Fibroblast of upper back skin (primary cell): ENCODE measurements at regions not wholly inside any gene's neighbourhood (a gene's known extent, or its start where the extent isn't known, plus 50 kb on each side); places are given as distances from the start of the nearest gene placed in this dataset.

Experiments
- DNase-seq: peaks from one replicate; pipeline ENCODE4 v3.0.0-alpha.2; 2013

- no peak for DNase-seq
Observed at GRCh38 chr15:96390986-96391385, 60.5 kb downstream of the NR2F2 start.

DNA sequence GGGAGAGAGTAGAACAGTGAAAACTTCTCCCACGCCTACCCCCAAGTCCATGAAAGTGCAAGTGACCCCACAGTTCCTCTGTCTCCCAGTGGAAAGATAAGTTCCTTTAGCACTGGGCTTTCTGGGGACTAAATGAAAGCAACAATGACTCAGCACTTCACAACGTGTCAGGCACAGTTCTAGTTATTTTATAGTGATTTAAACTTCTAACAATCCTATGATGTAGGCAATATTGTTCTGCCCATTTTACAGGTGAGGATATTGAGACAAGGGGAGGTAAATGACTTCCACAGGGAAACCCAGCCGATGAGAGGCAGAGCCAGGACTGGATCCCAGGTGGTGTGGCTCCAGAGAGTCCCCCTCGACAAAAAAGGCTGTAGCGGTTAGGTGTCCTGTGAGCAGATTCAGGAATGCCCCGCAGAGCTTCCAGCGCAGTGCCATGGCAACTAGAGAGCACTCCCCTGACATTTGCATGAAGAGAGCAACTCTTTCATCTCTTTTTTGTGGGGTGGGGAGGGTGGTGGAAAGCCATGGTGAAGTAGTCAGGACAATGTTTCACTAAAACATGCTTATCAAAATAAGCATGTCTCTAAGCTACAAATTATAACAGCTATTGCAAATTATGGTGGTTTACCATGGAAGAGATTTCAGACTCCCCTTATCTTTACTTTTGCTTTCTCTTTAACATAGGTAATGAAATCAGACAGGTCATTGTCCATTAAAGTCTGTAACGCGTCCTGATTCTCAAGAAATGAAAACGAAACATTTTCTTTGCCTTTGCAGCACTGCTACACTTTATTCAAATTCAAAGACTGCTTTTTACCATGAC lies 62.1 kb downstream of the NR2F2 start:
- DNase-seq, result no peak

DNA sequence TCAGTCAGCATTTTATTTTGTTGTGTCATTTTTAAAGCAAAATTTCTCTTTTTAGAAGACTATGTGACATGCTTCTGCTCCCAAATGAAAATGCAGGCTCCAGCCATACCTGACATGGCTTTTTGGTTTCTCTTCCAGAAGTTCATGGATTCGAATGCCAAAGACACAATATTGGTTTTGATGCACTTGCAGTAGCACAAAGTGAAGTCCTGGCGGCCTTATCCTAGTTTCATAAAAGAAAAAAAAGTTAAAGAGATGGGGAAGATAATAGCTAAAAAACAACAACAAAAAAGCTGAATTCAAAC lies 62.7 kb downstream of the NR2F2 start:
- no peak for DNase-seq

DNA sequence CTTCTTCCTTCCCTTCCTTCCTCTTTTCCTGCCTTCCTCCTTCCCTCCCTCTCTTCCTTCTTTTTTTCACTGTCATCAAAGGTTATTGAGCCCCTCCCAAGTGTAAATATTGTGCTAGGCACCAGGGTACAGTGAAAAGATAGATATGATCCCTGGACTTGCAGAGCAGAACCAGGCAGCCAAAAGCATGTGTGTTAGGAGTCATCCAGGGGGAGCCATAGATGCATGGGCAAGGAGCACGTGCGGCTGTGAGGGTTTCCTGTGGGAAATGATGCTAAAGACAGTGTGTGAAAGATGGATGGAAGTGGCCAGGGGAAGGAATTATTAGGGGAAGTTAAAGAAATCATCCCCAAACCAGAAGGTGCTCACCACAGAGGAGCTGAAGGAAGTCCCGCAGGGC lies 65.2 kb downstream of the NR2F2 start:
- DNase-seq, result no peak

GRCh38 chr15:96398776-96399175 lies 68.3 kb downstream of the NR2F2 start:
- no peak for DNase-seq

GRCh38 chr15:96402403-96402802 lies 71.9 kb downstream of the NR2F2 start:
- no peak for DNase-seq

- no peak for DNase-seq
Observed at GRCh38 chr15:96403071-96403470, 72.6 kb downstream of the NR2F2 start.

DNA sequence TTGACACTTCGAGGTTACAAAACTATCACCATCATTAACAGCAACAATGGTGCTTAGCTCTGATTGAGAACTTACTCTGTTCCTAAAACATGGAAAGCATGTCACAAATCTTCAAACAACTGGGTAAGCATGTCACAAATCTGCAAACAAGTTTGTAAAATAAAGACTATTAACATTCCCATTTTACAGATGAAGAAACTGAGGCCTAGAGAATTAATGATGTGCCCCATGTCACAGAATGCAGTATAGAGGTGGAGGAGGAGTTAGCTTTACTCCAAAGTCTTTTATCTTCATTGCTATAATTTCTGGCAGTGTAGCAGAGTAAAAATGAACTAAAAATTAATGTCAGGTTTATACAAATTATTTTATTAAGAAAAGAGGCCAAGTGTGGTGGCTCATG lies 73.4 kb downstream of the NR2F2 start:
- no peak for DNase-seq

GRCh38 chr15:96404560-96404959 lies 74.1 kb downstream of the NR2F2 start:
- no peak for DNase-seq

GRCh38 chr15:96406291-96406690 lies 75.8 kb downstream of the NR2F2 start:
- DNase-seq, result no peak

GRCh38 chr15:96406701-96407100 lies 76.2 kb downstream of the NR2F2 start:
- no peak for DNase-seq

- no peak for DNase-seq
Observed at GRCh38 chr15:96407482-96407881, 77.0 kb downstream of the NR2F2 start.

- DNase-seq, result no peak
Observed at GRCh38 chr15:96408591-96409183, 78.2 kb downstream of the NR2F2 start.

GRCh38 chr15:96409215-96410138 lies 79.0 kb downstream of the NR2F2 start:
- no peak for DNase-seq

DNA sequence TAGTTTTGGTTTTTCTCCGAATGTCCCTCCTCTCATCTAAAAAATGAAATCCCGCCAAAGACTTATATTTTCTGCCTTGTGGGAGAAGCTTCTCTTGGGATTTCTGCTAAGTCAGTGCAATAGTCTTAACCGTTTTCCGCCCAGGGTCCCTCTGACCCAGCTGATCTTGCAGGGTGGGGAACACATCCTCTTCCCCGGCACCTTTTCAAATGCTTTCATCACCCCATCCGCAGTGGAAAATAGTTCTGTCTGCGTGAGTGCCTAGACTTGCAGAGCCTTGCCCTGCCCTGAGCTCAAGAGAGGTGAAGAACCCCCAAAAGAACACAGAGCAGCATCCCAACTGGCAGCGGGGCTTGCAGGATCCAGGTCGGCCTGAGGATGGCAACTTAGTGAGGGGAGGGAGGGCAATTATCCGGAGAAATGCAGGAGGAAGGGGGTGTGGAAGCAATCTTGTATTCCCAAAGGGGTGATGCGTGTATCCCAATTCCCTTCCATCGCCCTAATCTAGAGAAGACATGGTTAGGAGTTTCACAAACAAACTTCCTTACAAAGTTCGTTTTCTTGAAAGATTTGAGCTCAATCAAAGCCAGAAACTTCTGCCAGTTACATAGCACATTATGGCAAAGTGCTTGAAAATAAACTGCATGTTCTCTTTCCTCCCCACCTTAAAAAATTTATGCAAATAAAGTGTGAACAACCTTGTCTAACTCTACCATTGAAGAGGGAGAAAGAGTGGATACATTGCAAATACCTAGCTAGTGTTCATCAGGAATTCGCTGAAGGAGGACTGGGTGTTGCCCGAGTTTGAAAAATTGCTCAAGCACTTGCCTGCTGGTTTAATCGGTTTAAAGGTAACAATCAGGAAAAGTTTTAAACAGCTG lies 79.9 kb downstream of the NR2F2 start:
- no peak for DNase-seq

GRCh38 chr15:96411056-96412031 lies 80.8 kb downstream of the NR2F2 start:
- no peak for DNase-seq

GRCh38 chr15:96412045-96412905 lies 81.8 kb downstream of the NR2F2 start:
- no peak for DNase-seq

DNA sequence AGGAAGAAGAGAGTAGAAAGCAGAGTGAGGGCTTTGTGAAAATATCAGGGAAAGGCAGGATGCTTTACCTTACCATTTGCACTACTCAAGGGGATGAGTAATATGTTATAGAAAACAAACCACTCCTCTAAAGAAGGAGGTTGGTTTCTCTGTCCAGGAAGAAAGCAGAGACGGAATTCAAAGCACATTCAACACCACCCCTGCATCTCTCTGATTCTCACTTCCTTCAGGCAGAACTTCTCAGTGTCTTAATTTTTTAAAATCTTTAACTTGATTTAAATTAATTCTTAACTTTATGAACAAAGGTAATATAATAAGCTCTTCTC lies 82.4 kb downstream of the NR2F2 start:
- no peak for DNase-seq

DNA sequence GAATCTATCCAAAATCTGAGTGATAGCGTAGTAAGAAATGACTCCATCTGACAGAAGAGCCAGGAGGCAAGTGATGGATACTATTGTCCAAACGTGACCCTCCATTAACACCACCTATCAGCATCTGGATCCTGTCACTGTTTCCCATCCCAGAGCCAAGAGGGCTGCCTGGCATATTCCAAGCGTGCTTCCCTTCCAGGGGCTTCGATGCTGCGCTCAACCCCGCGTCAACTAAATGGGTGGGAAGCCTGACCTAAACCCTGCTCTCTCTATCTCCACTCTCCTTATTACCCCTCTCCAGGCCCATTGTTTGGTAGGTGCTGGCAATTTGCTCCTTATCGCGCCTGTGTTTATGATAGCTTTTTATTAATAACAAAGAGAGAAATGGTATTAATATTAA lies 83.2 kb downstream of the NR2F2 start:
- DNase-seq, result no peak

- no peak for DNase-seq
Observed at GRCh38 chr15:96414875-96415274, 84.4 kb downstream of the NR2F2 start.
